Stimulated activated naive CD8-positive, alpha-beta T cell treated with anti-CD3 and anti-CD28 coated beads, Interleukin-15, amount 100 ng/mL, for 72 hours (primary cell): ENCODE measurements at regions not wholly inside any gene's neighbourhood (a gene's known extent, or its start where the extent isn't known, plus 50 kb on each side); places are given as distances from the start of the nearest gene placed in this dataset.

Experiments used
- ATAC-seq: fragments of 150-1000 bp; cut with Tn5 transposase; 2 replicates; pipeline ENCODE4 v1.10.0; 2021; ENCODE audit warnings: mild to moderate bottlenecking, moderate library complexity
- DNase-seq, 2 donors: peaks; one replicate each; pipeline ENCODE4 v3.0.0; 2021 to 2022
- H3K27ac Mint-ChIP-seq, 2 donors: one replicate each; pipeline ENCODE4 v1.8.0; 2022; ENCODE audit warnings: mild to moderate bottlenecking in 2 of 2, mixed read lengths in 2 of 2, moderate library complexity in 2 of 2
- H3K27me3 Mint-ChIP-seq: one replicate; pipeline ENCODE4 v1.8.0; 2022; ENCODE audit warnings: mixed read lengths
- H3K4me1 Mint-ChIP-seq: one replicate; pipeline ENCODE4 v1.8.0; 2022; ENCODE audit warnings: mild to moderate bottlenecking, mixed read lengths
- H3K4me3 Mint-ChIP-seq, 2 donors: one replicate each; pipeline ENCODE4 v1.8.0; 2022; ENCODE audit warnings: mild to moderate bottlenecking in 2 of 2, mixed read lengths in 2 of 2, moderate library complexity in 1 of 2
- H3K9me3 Mint-ChIP-seq, 2 donors: one replicate each; pipeline ENCODE4 v1.8.0; 2022; ENCODE audit warnings: mixed read lengths in 2 of 2

DNA sequence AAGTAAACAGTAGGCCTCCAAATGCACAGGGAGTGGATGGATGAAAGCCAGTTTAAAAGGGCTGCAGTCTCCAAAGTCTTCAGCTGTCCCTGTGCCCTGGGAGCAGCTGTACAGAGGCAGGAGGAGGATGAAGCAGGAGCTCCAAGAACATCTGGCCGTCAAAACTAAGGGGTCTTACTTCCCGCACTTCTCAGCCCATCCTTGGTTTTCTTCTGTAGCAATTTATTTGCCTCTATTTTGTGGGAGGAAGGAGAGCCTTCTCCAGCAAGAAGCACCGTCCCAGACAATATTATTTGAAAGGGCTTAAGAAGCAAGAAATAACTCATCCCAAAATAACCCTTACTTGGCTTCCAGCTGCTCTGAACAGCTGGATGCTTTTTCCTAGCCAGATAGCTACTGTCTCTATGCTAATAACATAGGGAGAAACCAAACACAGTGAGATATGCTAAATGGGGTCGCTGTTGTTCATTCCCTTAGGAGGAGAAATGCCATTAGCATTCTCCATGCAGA is 133.2 kb downstream of the SPATA19 start:
- H3K27me3 Mint-ChIP-seq, result peaks cover 13% of the 10 kb centered on the region
- no peak overlapping the region for H3K4me3 Mint-ChIP-seq
- no peak for DNase-seq
- no peak for ATAC-seq
- no peaks in the 10 kb centered on the region for H3K4me1 Mint-ChIP-seq
- no peaks in the 10 kb centered on the region for H3K9me3 Mint-ChIP-seq
- no peak overlapping the region for H3K27ac Mint-ChIP-seq

DNA sequence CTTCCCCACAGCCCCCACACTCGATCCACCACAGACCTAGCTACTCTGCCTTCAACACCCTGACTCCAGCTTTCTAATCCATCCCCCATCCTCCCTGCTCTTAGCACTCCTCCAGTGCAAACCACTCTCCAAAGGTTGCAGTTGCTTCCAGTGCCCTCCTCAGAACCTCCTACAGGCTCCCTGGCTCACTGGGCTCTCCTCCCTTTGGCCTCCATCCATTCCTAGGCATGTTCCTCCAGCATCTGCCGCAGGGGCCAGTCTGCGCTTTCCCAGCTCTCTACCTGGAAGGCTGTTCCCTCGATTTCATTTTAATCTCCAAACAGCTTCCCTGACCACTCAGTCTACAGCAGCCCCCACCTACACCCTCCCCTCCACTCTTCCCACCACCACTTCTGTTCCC is 133.8 kb downstream of the SPATA19 start:
- Mint-ChIP-seq H3K4me3 (no peak overlapping the region), H3K9me3 (no peaks in the 10 kb centered on the region), H3K27me3 (peaks cover 9% of the 10 kb centered on the region), H3K4me1 (no peaks in the 10 kb centered on the region), H3K27ac (no peak overlapping the region)
- DNase-seq (no peak), ATAC-seq (no peak)

DNA sequence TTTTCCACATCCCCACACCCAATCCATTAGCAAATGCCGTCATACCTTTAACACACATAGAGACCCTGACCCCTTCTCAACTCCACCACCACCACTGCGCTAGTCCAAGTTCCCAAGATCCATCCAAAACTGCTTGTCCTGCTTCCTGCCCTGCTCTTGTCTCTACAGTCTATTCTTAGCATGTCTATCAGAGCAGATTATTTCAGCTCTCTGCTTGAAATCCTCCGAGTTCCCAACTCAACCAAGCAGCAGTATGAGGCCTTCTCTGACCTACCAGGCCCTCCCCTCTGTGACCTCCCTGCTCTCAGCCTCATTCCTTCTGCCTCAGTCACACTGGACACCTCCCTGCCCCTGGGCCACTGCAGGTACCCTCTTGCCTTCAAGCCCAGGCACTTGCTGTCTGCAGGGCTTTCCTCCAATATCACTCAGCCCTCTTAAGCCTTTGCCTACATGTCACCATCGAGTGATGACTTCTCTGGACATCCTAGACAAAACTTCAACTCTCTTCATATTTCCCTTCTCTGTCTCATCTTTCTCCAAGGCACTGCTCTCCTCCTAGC is 134.6 kb downstream of the SPATA19 start:
- no peak for DNase-seq
- Mint-ChIP-seq H3K4me1 (no peaks in the 10 kb centered on the region), H3K4me3 (no peak overlapping the region), H3K27me3 (peaks cover 4% of the 10 kb centered on the region), H3K27ac (no peak overlapping the region), H3K9me3 (no peaks in the 10 kb centered on the region)
- ATAC-seq, result no peak

DNA sequence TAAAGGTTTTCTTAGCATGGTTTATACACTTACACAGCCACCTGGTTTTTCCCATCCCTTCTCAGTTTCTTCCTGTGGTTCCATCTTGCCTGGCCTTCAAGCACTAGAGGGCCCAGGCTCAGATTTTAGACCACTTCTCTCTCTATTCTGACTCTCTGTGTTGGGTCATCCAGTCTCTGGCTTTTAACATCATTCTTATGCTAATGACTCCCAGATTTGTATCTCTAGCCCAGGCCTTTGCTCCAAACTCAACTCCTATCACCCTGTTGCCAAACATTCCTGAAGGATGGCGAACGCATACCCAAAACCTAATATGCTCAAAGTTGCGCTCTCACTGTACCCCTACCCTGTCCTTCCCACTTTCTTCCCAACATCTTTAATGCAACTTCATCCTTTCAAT is 135.1 kb downstream of the SPATA19 start:
- Mint-ChIP-seq H3K27ac (no peak overlapping the region), H3K4me3 (no peak overlapping the region), H3K27me3 (no peaks in the 10 kb centered on the region), H3K9me3 (no peaks in the 10 kb centered on the region), H3K4me1 (no peaks in the 10 kb centered on the region)
- ATAC-seq (no peak), DNase-seq (no peak)

DNA sequence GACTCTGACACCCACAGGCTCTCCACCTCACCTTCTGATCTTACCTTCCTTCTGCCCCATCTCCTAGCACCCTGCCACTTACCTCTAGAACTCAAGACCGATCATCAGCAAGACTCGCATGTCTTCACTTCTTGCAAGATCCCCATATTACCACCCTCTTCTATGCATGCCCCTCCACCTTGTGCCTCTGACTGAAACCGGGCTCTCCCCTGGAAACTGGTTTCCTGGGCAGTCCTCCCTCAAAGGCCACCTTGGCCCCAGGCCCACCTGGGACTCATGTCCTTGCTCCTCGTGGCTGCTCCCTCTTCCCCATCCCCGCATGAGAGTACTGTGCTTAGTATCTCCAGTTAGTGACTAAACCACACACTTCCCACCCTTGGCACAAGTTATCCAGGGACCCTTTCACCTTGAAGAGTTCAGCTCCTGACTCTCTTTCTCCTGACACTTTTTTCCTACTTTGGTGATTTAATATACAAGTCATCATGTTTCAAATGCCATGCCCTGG is 136.7 kb downstream of the SPATA19 start:
- no peak for ATAC-seq
- DNase-seq, result no peak
- no peak overlapping the region for H3K4me3 Mint-ChIP-seq
- no peaks in the 10 kb centered on the region for H3K4me1 Mint-ChIP-seq
- H3K27me3 Mint-ChIP-seq, result peaks cover 9% of the 10 kb centered on the region
- no peaks in the 10 kb centered on the region for H3K9me3 Mint-ChIP-seq
- H3K27ac Mint-ChIP-seq, result no peak overlapping the region

DNA sequence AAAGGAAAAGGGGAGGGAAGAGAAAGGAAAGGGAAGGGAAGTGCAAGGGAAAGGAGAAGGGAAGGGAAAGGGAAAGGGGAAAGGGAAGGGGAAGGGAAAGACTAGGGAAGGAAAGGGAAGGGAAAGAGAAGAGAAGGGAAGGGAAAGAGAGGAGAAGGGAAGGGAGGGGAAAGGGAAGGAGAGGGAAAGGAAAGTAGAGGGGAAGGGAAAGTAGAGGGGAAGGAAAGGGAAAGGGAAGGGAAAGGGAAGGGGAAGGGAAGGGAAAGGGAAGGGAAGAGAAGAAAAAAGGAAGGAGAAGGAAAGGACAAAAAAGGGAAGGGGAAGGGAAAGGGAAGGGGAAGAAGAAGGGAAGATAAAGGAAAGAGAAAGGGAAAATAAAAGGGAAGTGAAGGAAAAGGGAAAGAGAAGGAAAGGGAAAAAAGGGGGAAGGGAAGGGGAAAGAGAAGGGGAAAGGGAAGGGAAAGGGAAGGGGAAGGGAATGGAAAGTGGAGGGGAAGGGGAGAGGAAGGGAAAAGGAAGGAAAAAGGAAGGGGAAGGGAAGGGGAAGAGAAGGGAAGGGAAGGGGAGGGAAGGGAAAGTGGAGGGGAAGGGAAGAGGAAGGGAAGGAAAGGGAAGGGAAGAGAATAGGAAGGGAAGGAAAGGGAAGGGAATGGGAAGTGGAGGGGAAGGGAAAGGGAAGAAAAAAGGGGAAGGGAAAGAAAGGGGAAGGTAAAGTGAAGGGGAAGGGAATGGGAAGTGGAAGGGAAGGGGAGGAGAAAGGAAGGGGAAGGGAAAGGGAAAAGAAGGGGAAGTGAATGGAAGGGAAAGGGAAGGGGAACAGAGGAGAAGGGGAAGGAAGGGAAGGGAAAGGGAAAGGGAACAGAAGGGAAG is 138.2 kb downstream of the SPATA19 start:
- Mint-ChIP-seq H3K4me3 (no peak overlapping the region), H3K27ac (no peak overlapping the region), H3K9me3 (no peaks in the 10 kb centered on the region), H3K27me3 (peaks cover 9% of the 10 kb centered on the region), H3K4me1 (no peaks in the 10 kb centered on the region)
- DNase-seq, result no peak
- no peak for ATAC-seq

DNA sequence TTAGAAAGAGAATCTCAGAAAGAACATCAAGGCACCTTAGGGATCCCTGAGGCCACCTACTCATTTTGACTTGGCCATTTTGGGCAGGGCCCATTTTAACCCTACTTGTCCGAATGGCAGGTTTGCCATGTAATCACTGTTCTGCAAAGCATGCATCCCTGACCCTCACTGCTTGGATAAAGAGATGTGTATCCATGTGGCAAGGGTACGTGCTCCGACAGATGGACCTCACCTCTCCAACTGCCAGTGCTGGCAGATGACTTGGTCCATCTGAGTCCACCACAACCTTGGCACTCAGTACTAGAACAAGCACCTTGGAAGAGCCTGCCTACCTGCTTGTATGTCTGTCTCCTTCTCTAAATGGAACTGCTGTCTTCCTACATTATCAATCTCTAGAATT is 139.4 kb downstream of the SPATA19 start:
- Mint-ChIP-seq H3K4me3 (no peak overlapping the region), H3K4me1 (no peaks in the 10 kb centered on the region), H3K27ac (no peak overlapping the region), H3K27me3 (peaks cover 9% of the 10 kb centered on the region), H3K9me3 (no peaks in the 10 kb centered on the region)
- ATAC-seq (no peak), DNase-seq (no peak)

DNA sequence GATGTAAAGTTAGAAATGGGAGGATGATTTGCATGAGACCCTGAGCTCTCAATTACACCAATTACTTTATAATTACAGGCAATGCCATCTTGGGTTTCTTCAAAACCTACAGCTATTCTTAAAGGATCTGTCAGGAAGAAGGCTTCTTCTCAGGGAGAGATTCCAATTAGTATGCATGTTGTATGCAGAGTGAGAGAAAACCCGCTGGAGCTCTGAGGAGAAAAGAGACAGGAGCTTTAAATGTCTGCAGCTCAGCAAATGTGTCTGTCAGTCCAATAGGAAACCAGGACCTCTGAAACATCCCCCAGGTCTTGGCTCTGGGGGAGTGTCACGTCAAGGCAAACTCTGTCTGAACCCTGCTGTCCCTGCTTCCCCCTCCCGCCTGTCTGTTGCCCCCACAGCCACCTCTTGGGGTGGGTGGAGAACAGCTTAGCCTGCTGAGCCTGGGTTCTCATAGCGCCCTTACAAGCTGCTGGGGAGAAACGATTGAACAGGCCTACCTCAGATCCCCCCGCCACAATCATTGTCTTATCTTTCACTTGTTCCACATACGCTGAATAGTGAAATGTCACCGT is 140.2 kb downstream of the SPATA19 start:
- ATAC-seq, result no peak
- Mint-ChIP-seq H3K9me3 (no peaks in the 10 kb centered on the region), H3K4me1 (no peaks in the 10 kb centered on the region), H3K4me3 (no peak overlapping the region), H3K27me3 (peaks cover 9% of the 10 kb centered on the region), H3K27ac (no peak overlapping the region)
- DNase-seq, result no peak

DNA sequence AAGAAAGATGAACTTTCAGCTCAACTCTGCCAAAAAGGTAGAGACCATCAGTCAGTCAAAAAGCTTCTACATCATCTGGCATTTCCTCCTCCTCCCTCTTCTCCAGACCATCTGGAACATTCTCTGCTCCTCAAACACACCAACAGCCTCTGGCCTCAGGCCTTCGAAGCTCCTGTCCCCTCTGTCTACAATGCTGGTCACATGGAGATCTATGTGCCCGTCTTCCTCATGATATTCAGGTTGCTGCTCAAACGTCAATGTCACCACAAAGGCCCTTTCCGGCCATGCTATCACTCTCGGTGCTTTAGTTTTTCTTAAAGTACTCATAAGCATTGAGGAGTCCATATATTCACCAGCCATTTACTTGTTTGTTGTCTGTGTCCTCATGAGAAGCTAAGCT is 146.2 kb downstream of the SPATA19 start:
- Mint-ChIP-seq H3K27me3 (peaks cover 5% of the 10 kb centered on the region), H3K27ac (no peak overlapping the region), H3K4me1 (no peaks in the 10 kb centered on the region), H3K4me3 (no peak overlapping the region), H3K9me3 (no peaks in the 10 kb centered on the region)
- ATAC-seq (no peak), DNase-seq (no peak)

DNA sequence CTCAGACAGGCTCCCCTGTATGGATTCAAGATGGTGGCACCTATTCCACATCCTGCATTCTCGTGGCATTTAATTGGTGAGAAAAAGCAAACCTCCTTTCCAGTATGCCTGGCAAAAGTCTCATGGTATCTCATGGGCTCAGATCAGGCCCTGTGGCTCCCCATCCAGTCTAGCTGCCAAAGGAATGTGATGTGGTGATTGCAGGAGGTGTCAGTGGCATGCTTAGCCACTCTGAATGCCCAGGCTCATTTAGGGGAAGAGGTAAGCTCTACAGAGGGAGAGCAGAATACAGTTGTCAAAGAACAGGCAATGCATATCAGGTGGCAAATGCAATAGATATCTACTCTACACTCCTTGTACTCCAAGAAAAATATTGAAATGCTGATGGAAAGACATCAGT is 146.7 kb downstream of the SPATA19 start:
- Mint-ChIP-seq H3K4me1 (no peaks in the 10 kb centered on the region), H3K9me3 (no peaks in the 10 kb centered on the region), H3K27ac (no peak overlapping the region), H3K27me3 (peaks cover under 1% of the 10 kb centered on the region), H3K4me3 (no peak overlapping the region)
- DNase-seq, result no peak
- ATAC-seq, result no peak

DNA sequence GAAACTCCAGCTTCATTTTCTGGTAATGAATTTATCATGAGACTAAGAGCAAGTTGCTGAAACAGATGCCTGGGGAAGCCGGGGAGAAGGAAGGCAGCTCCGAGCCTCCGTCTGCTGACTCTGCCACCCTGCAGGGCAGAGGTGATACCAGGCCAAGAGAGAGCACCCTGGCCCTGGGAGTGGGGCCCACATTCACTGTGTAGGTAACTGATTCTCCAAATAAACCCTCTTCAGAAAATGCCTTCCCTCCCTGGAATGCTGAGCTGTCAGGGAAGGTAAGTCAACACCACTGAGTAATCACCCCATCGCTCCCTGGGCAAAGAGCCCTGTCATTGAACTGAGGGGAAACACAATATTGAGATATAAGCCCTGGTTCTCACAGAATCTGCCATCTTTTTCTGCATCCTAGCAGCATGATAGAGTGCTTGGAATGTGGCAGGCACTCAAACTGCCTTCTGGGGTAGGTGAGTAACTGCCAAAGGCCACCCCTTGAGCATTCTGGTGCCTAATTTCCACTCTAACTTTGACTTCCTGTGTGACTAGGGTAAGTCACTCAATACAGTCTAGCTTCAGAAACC is 147.6 kb downstream of the SPATA19 start:
- Mint-ChIP-seq H3K27ac (no peak overlapping the region), H3K9me3 (no peaks in the 10 kb centered on the region), H3K4me1 (no peaks in the 10 kb centered on the region), H3K27me3 (no peaks in the 10 kb centered on the region), H3K4me3 (no peak overlapping the region)
- DNase-seq, result no peak
- no peak for ATAC-seq

DNA sequence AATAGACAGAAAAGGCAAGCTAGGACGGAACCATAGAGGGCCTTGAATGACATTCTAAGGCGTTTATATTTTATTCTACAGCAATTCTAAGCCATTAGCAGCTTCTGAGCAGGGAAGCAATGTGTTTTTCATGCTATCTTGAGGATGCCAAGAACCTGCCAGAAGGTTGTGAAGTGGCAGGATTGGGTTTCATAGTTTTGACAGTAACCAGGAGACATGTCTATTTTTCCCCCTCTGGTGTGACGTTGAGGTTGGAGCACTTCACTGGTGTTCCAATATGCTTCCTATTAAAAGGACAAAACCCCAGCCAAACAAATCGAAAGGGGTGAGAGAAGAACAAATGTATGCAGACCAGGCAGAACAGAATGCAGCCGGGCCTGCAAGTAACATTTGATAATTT is 148.2 kb downstream of the SPATA19 start:
- H3K4me1 Mint-ChIP-seq, result no peaks in the 10 kb centered on the region
- H3K9me3 Mint-ChIP-seq, result no peaks in the 10 kb centered on the region
- H3K27me3 Mint-ChIP-seq, result no peaks in the 10 kb centered on the region
- no peak overlapping the region for H3K27ac Mint-ChIP-seq
- DNase-seq, result no peak
- H3K4me3 Mint-ChIP-seq, result no peak overlapping the region
- no peak for ATAC-seq

DNA sequence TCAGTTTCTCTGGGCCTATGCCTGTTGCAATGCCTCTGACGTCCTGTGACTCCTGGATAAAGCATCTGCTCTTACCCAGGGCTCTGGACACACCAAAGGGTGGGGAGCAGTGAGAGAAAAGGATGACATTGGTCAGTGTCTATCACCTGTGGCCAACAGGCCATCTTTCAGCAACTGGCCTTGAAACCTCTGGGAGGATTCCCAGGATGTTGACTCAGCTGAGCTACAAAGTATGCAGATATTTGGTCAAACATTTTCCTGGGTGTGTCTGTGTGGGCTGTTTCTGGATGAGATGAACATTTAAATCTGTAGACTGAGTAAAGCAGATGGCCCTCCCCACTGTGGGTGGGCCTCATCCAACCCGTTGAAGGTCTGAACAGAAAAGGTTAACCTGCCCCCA is 149.9 kb downstream of the SPATA19 start:
- Mint-ChIP-seq H3K4me3 (no peak overlapping the region), H3K27me3 (no peaks in the 10 kb centered on the region), H3K4me1 (no peaks in the 10 kb centered on the region), H3K27ac (no peak overlapping the region), H3K9me3 (no peaks in the 10 kb centered on the region)
- DNase-seq, result no peak
- no peak for ATAC-seq

DNA sequence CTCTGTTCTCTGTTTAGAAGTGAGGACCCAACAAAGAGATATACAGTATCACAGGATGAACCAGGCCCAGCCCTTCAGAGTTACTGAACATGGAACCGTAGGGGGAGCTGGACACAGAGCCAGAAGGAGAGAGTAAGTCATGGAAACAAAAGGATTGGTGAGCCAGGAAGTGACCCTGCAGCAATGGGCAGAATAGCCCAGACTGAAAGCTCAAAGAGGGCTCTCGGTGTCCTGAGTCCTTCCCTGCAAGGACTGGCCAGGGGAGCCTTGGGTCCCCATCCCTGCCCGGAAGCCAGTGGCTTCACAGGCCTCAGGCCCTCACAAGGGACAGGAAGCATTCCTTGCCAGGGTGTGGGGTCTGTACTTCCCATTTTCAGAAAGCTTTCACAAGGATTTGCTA is 150.6 kb downstream of the SPATA19 start:
- no peak for DNase-seq
- H3K27ac Mint-ChIP-seq, result no peak overlapping the region
- H3K4me3 Mint-ChIP-seq, result no peak overlapping the region
- peak; percentile 29 for ATAC-seq
- H3K4me1 Mint-ChIP-seq, result no peaks in the 10 kb centered on the region
- no peaks in the 10 kb centered on the region for H3K27me3 Mint-ChIP-seq
- no peaks in the 10 kb centered on the region for H3K9me3 Mint-ChIP-seq

DNA sequence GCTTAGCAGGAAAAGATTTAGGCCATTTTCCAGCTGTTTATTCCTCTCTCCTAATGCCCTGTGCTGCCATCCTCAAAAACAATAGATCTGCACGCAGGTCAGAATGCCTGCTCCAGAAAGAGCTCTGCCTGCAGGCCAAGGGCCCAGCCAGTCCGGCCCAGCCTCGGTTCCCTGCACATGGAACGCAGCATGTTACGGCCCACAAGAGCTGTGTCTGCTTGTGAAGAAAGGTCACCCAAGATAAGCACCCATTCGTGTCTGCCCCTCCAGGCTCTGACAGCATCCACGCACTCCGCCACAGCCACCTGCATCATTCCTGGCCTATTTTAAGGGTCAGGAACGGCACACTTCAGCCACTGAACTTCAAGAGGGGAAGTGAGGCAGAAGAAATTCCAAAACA is 152.2 kb downstream of the SPATA19 start:
- Mint-ChIP-seq H3K27ac (peak overlapping the region in 1 of 2 donors; percentile 44), H3K4me1 (no peaks in the 10 kb centered on the region), H3K9me3 (no peaks in the 10 kb centered on the region), H3K27me3 (no peaks in the 10 kb centered on the region), H3K4me3 (no peak overlapping the region)
- no peak for DNase-seq
- ATAC-seq, result no peak
